HCT116 (cell line): ENCODE measurements at regions not wholly inside any gene's neighbourhood (a gene's known extent, or its start where the extent isn't known, plus 50 kb on each side); places are given as distances from the start of the nearest gene placed in this dataset.

Experiments used
- ATAC-seq: fragments of 200-7000 bp; cut with Tn5 transposase; 2 replicates; pipeline ENCODE4 v1.9.1; 2020; ENCODE audit warnings: mild to moderate bottlenecking, moderate library complexity
- BruUV-seq: library from RNA; stranded (reverse); fragments of 400-500 nt; replicated peaks from 2 replicates; lab custom pipeline; 2021; lab: Mats Ljungman, UMichigan
- CTCF ChIA-PET: fragments of 300-600 bp; sonication (Branson Sonifier 250); formaldehyde crosslinking; loops from one replicate; lab custom pipeline; 2021; ENCODE audit warnings: antibody characterized with exemption; lab: Charles Lee
- POLR2A ChIA-PET: fragments of 300-600, 350-600 bp; sonication (Branson Sonifier 250); formaldehyde crosslinking; loops from one replicate; lab custom pipeline; 2021; ENCODE audit warnings: antibody characterized with exemption; lab: Charles Lee
- RAD21 ChIA-PET, 2 experiments: fragments of 300-600 bp; sonication (Branson Sonifier 250); formaldehyde crosslinking; loops; one replicate each; lab custom pipeline; 2023; ENCODE audit warnings: low total read pairs in 2 of 2; ENCODE audit not compliant: uncharacterized antibody in 2 of 2, unreplicated experiment in 2 of 2, low non-redundant PET in 1 of 2; lab: Charles Lee
- DNase-seq: peaks from one replicate; pipeline ENCODE4 v3.0.0-alpha.2; 2010; ENCODE audit warnings: low read depth, low spot score
- H2AFZ ChIP-seq: fragments of 200-600 bp; shearing (Covaris generic), sonication (generic); 2 replicates; pipeline ENCODE4 v1.6.1; 2017; ENCODE audit warnings: low read depth, mixed run types, mixed read lengths, antibody characterized with exemption, low read length; ENCODE audit not compliant: poor library complexity, severe bottlenecking
- H3K27ac ChIP-seq: 2 replicates; pipeline ENCODE4 v1.5.1; 2012; ENCODE audit warnings: low read depth, low read length
- H3K27me3 ChIP-seq: fragments of 200-600 bp; sonication (generic); 2 replicates; pipeline ENCODE4 v1.6.1; 2016; ENCODE audit warnings: mixed run types, low read length, mixed read lengths; ENCODE audit not compliant: insufficient read depth
- H3K36me3 ChIP-seq, 2 experiments: fragments of 200-500 bp in 1 of 2; fragments of 200-600 bp in 1 of 2; sonication (Bioruptor generic) in 1 of 2; sonication (generic) in 1 of 2; 2 replicates each; pipeline versions ENCODE4 v1.5.1 to v1.6.1; 2014 to 2016; ENCODE audit warnings: low read length in 2 of 2, inconsistent platforms in 1 of 2, mixed read lengths in 1 of 2, mixed run types in 1 of 2; ENCODE audit not compliant: insufficient read depth in 2 of 2, control insufficient read depth in 1 of 2
- H3K4me1 ChIP-seq, 2 experiments: fragments of 200-600 bp in 1 of 2; sonication (generic) in 1 of 2; 2 replicates each; pipeline versions ENCODE4 v1.5.1 to v1.6.1; 2012 to 2017; ENCODE audit warnings: low read length in 2 of 2, inconsistent platforms in 1 of 2, mild to moderate bottlenecking in 1 of 2, mixed read lengths in 1 of 2, mixed run types in 1 of 2, moderate library complexity in 1 of 2; ENCODE audit not compliant: insufficient read depth in 2 of 2, control insufficient read depth in 1 of 2
- H3K4me2 ChIP-seq: fragments of 200-600 bp; sonication (generic); 2 replicates; pipeline ENCODE4 v1.6.1; 2017; ENCODE audit warnings: mixed run types, low read length, mixed read lengths
- H3K4me3 ChIP-seq, 2 experiments: fragments of 200-600 bp in 1 of 2; sonication (generic) in 1 of 2; replicated peaks in 1 of 2; 2 replicates each; pipeline ENCODE4 v1.5.1; 2011 to 2016; ENCODE audit warnings: low read length in 2 of 2, control low read depth in 1 of 2, low read depth in 1 of 2, mild to moderate bottlenecking in 1 of 2, mixed read lengths in 1 of 2, mixed run types in 1 of 2
- H3K79me2 ChIP-seq: fragments of 200-600 bp; sonication (generic); 2 replicates; pipeline ENCODE4 v1.6.1; 2017; ENCODE audit warnings: mild to moderate bottlenecking, mixed run types, low read length, moderate library complexity, mixed read lengths; ENCODE audit not compliant: insufficient read depth
- H3K9ac ChIP-seq: fragments of 200-600 bp; sonication (generic); 2 replicates; pipeline ENCODE4 v1.6.1; 2016; ENCODE audit warnings: low read length, mixed read lengths
- H3K9me2 ChIP-seq: fragments of 200-600 bp; sonication (generic), shearing (Covaris generic); 2 replicates; pipeline ENCODE4 v1.6.1; 2017; ENCODE audit warnings: mixed run types, mild to moderate bottlenecking, moderate library complexity; ENCODE audit not compliant: insufficient read depth
- H3K9me3 ChIP-seq, 2 experiments: fragments of 200-500 bp in 1 of 2; fragments of 200-600 bp in 1 of 2; sonication (Bioruptor generic) in 1 of 2; sonication (generic) in 1 of 2; 2 replicates each; pipeline ENCODE4 v1.6.1; 2014 to 2017; ENCODE audit warnings: low read length in 2 of 2, mixed read lengths in 2 of 2, inconsistent platforms in 1 of 2, low read depth in 1 of 2, mild to moderate bottlenecking in 1 of 2, mixed run types in 1 of 2, moderate library complexity in 1 of 2; ENCODE audit not compliant: control insufficient read depth in 1 of 2, insufficient read depth in 1 of 2
- H4K20me1 ChIP-seq: fragments of 200-600 bp; sonication (generic), shearing (Covaris generic); 2 replicates; pipeline ENCODE4 v1.6.1; 2017; ENCODE audit warnings: mixed run types, mild to moderate bottlenecking, moderate library complexity; ENCODE audit not compliant: insufficient read depth
- CBX3 ChIP-seq: IDR thresholded peaks from 2 replicates; pipeline ENCODE4 v1.6.1; 2012; ENCODE audit warnings: low read depth
- CEBPB ChIP-seq: IDR thresholded peaks from 2 replicates; pipeline ENCODE4 v1.6.1; 2012; ENCODE audit warnings: low read depth
- ELF1 ChIP-seq: IDR thresholded peaks from 2 replicates; pipeline ENCODE4 v1.6.1; 2012; ENCODE audit warnings: low read depth, borderline replicate concordance
- EZH2 ChIP-seq: fragments of 200-600 bp; sonication (generic); IDR thresholded peaks from 2 replicates; pipeline ENCODE4 v1.6.1; 2017; ENCODE audit warnings: antibody characterized with exemption, mixed run types
- EZH2phosphoT487 ChIP-seq: fragments of 200-600 bp; IDR thresholded peaks from 2 replicates; pipeline ENCODE4 v1.6.1; 2018; ENCODE audit warnings: antibody characterized with exemption, borderline replicate concordance
- FOSL1 ChIP-seq: IDR thresholded peaks from 2 replicates; pipeline ENCODE4 v1.6.1; 2012; ENCODE audit warnings: low read depth
- POLR2A ChIP-seq: IDR thresholded peaks from 2 replicates; pipeline ENCODE4 v1.7.0; 2011; ENCODE audit warnings: borderline replicate concordance; ENCODE audit not compliant: insufficient read depth, insufficient read length; ENCODE audit errors: extremely low read depth
- SIN3A ChIP-seq: IDR thresholded peaks from 2 replicates; pipeline ENCODE4 v1.6.1; 2012; ENCODE audit warnings: low read depth
- SP1 ChIP-seq: IDR thresholded peaks from 2 replicates; pipeline ENCODE4 v1.6.1; 2012; ENCODE audit warnings: low read depth
- ZFX ChIP-seq: fragments of 450-650 bp; IDR thresholded peaks from 2 replicates; pipeline ENCODE4 v1.6.1; 2017
- ZNF274 ChIP-seq: fragments of 200-500 bp; sonication (Bioruptor generic); IDR thresholded peaks from 2 replicates; pipeline ENCODE4 v1.6.1; 2014; ENCODE audit warnings: mild to moderate bottlenecking, low read depth, low read length, inconsistent platforms
- intact Hi-C: fragments of 100-400 bp; cut with micrococcal nuclease; formaldehyde crosslinking; loops from 2 replicates; pipeline ENCODE4 v1.10.0; 2022
- TF ChIP-seq, protein P1 (sequence below), 3 experiments: fragments of 200-600 bp in 1 of 3; sonication (generic) in 1 of 3; IDR thresholded peaks in 2 of 3; conservative IDR thresholded peaks in 1 of 3; 2 replicates each; pipeline ENCODE4 v1.5.1; 2012 to 2017; ENCODE audit warnings: low read depth in 2 of 3, low read length in 2 of 3, antibody characterized with exemption in 1 of 3, borderline replicate concordance in 1 of 3, control low read depth in 1 of 3, mild to moderate bottlenecking in 1 of 3, mixed read lengths in 1 of 3, mixed run types in 1 of 3, moderate library complexity in 1 of 3; ENCODE audit not compliant: insufficient read depth in 1 of 3
- TF ChIP-seq, protein P2 (sequence below): IDR thresholded peaks from 2 replicates; pipeline ENCODE4 v1.6.1; 2012
- TF ChIP-seq, protein P3 (sequence below): IDR thresholded peaks from 2 replicates; pipeline ENCODE4 v1.6.1; 2011; ENCODE audit warnings: mild to moderate bottlenecking, low read length, moderate library complexity; ENCODE audit not compliant: insufficient replicate concordance; ENCODE audit errors: extremely low read depth

DNA sequence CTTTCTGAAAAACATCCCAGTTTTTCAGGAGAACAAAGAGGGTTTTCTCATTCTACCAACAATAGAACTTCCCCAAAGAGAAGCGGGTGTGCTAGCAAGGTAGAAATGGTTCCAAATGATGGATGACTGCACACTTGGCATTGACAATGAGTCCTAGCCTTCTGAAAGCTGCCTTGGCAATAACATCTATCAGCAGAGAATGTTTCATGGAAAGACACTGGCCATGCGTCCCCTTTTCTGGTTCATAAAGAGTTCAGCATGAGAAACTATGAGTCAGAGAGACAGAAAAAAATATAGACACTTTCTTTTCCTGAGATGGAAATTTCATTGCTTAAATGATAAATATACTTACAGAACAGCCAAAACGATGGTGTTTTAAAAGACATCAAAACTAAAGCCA lies 236.9 kb upstream of the PRKX start:
- TF ChIP-seq ELF1 (no peak), CEBPB (no peak)
- Histone ChIP-seq H4K20me1 (no peaks in the 10 kb centered on the region), H3K9me2 (no peaks in the 10 kb centered on the region), H3K9me3 (no peaks in the 10 kb centered on the region), H3K4me3 (no peak overlapping the region), H2AFZ (no peak overlapping the region), H3K9ac (no peak overlapping the region), H3K4me1 (no peaks in the 10 kb centered on the region), H3K36me3 (no peaks in the 10 kb centered on the region), H3K4me2 (no peak overlapping the region), H3K79me2 (no peaks in the 10 kb centered on the region), H3K27me3 (no peaks in the 10 kb centered on the region), H3K27ac (no peak overlapping the region)
- CTCF ChIA-PET, result no interaction called here
- intact Hi-C loops, result no loop called here
- DNase-seq, result no peak
- POLR2A ChIA-PET, result no interaction called here
- ATAC-seq, result no peak
- RAD21 ChIA-PET, result no interaction called here
- no TSS peak for BruUV-seq

DNA sequence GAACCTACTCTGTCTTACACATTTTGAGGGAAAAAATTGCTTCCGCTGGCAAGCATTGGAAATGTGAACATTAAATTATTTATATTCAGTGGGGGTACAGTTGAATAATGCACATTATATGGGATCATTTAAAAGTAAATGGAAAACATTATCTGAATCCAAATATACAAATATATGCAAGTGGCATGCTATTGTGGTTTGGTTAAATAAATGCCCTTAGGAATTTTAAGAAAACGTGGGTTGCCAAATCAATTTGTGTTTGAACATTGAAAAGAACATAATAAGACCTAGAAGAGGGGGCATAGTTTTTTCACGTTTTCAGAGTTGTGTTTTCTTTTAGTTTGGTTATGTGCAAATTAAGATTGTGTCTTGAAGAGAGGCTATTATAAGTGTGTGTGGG lies 230.5 kb upstream of the PRKX start:
- no peak overlapping the region for H3K9ac ChIP-seq
- no peak overlapping the region for H3K4me2 ChIP-seq
- ATAC-seq, result no peak
- H3K9me3 ChIP-seq, result no peaks in the 10 kb centered on the region
- intact Hi-C loops, result no loop called here
- ChIA-PET POLR2A (no interaction called here), CTCF (no interaction called here)
- no peaks in the 10 kb centered on the region for H3K9me2 ChIP-seq
- TF ChIP-seq EZH2phosphoT487 (no peak), SIN3A (no peak), POLR2A (no peak), ZNF274 (no peak), ZFX (no peak), FOSL1 (no peak), CEBPB (no peak), SP1 (no peak), ELF1 (no peak), EZH2 (no peak), CBX3 (no peak)
- TF ChIP-seq, protein P1, sequence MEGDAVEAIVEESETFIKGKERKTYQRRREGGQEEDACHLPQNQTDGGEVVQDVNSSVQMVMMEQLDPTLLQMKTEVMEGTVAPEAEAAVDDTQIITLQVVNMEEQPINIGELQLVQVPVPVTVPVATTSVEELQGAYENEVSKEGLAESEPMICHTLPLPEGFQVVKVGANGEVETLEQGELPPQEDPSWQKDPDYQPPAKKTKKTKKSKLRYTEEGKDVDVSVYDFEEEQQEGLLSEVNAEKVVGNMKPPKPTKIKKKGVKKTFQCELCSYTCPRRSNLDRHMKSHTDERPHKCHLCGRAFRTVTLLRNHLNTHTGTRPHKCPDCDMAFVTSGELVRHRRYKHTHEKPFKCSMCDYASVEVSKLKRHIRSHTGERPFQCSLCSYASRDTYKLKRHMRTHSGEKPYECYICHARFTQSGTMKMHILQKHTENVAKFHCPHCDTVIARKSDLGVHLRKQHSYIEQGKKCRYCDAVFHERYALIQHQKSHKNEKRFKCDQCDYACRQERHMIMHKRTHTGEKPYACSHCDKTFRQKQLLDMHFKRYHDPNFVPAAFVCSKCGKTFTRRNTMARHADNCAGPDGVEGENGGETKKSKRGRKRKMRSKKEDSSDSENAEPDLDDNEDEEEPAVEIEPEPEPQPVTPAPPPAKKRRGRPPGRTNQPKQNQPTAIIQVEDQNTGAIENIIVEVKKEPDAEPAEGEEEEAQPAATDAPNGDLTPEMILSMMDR (IDR thresholded peaks at IDR 0.05 in 2 of 3, conservative IDR thresholded peaks at IDR 0.05 in 1 of 3; ENCODE audit: borderline replicate concordance in 1 of 3, insufficient read depth in 1 of 3, low read depth in 2 of 3, low read length in 2 of 3), result no peak
- TF ChIP-seq, protein P2, sequence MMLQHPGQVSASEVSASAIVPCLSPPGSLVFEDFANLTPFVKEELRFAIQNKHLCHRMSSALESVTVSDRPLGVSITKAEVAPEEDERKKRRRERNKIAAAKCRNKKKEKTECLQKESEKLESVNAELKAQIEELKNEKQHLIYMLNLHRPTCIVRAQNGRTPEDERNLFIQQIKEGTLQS, result no peak
- TF ChIP-seq, protein P3, sequence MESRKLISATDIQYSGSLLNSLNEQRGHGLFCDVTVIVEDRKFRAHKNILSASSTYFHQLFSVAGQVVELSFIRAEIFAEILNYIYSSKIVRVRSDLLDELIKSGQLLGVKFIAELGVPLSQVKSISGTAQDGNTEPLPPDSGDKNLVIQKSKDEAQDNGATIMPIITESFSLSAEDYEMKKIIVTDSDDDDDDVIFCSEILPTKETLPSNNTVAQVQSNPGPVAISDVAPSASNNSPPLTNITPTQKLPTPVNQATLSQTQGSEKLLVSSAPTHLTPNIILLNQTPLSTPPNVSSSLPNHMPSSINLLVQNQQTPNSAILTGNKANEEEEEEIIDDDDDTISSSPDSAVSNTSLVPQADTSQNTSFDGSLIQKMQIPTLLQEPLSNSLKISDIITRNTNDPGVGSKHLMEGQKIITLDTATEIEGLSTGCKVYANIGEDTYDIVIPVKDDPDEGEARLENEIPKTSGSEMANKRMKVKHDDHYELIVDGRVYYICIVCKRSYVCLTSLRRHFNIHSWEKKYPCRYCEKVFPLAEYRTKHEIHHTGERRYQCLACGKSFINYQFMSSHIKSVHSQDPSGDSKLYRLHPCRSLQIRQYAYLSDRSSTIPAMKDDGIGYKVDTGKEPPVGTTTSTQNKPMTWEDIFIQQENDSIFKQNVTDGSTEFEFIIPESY, result no peak
- TF ChIP-seq, all 23 proteins: peak for 0
- Histone ChIP-seq H4K20me1 (no peaks in the 10 kb centered on the region), H2AFZ (no peak overlapping the region), H3K27me3 (no peaks in the 10 kb centered on the region), H3K4me1 (no peaks in the 10 kb centered on the region), H3K79me2 (no peaks in the 10 kb centered on the region), H3K4me3 (no peak overlapping the region), H3K27ac (no peak overlapping the region), H3K36me3 (no peaks in the 10 kb centered on the region)
- RAD21 ChIA-PET, result no interaction called here
- BruUV-seq, result no TSS peak
- DNase-seq, result no peak
